Left cardiac atrium (tissue), 4 donors: ENCODE measurements at regions not wholly inside any gene's neighbourhood (a gene's known extent, or its start where the extent isn't known, plus 50 kb on each side); places are given as distances from the start of the nearest gene placed in this dataset.
"Not testable (repeated sequence)": the region's sequence is repeated elsewhere in the genome, so short reads cannot be mapped to it uniquely, and the experiment has no call there.

Experiments used
- ATAC-seq, 2 donors: fragments of 200-7000 bp; cut with Tn5 transposase; one replicate each; pipeline ENCODE4 v1.9.1; 2020; ENCODE audit warnings: mild to moderate bottlenecking in 2 of 2, moderate library complexity in 2 of 2
- DNase-seq: peaks from one replicate; pipeline ENCODE4 v3.0.0-alpha.2; 2020
- intact Hi-C, 2 donors: fragments of 100-400 bp; cut with DNase I; formaldehyde crosslinking; loops; one replicate each; pipeline versions ENCODE4 v1.14.1 to v1.15.1; 2022 to 2023
- donor health status: DM: no; HTN: yes; CAD: no.
- donor health status: DM: no; HTN: yes; CAD: no; lungs with severe emphysema.
- donor health status: DM: yes; HTN: yes; CAD: no.
- donor health status: Dilated cardiomyopathy.

DNA sequence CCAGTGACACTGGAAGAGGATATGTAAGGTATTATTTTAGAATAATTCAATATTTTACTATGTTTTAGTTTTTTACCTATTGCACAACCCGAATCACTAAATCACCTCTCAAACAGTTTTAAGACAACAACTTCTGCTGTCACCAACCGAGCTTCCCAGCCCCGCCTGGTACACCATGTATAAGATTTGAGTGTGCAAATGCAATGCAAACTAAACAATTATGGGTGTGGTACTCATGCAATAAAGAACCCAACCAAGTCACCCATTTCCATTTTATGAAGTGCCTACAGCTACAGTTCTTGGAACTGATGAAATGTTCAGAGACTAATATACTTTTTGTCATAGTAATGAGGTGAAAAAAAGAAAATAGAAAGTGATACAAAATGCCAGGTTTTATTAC is 256.2 kb downstream of the TAFA4 start:
- ATAC-seq (no peak), DNase-seq (no peak)
- intact Hi-C loops: no loop called here

GRCh38 chr3:68667346-68667745 is 265.0 kb downstream of the TAFA4 start:
- ATAC-seq (no peak), DNase-seq (no peak)
- intact Hi-C loops: no loop called here

DNA sequence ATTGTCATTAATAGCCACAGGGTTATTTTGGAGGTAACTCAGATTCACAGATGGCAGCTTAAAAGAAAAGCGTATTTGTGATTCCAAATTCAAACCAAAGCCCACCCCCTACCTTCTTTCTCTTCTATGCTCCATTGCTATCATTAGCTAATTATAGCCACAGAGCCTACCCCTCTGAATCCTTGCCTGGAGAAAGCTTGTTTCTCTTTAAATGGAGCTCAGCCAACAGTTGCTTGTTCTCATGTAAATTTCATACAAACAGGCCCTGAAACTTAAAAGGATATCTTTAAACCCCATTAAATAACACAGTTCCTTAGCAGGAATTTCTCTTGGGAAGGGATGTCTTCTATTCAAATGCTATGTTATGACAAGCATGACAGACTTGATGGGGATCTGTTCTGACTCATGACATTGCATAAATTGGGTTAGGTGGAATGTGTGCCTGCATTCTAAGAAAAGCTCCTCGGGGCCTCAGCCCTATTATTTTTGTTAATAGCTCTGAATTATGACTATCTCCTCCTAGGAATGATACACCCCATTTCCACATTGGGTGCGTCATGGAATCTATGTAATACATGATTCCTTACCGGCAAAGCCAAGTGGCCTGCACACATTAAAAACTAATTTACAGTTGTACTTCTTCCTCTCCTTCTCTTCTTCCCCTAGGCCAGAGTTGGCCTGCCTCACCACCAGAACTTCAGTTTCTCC is 265.8 kb downstream of the TAFA4 start:
- intact Hi-C loops: no loop called here
- ATAC-seq (no peak), DNase-seq (no peak)

DNA sequence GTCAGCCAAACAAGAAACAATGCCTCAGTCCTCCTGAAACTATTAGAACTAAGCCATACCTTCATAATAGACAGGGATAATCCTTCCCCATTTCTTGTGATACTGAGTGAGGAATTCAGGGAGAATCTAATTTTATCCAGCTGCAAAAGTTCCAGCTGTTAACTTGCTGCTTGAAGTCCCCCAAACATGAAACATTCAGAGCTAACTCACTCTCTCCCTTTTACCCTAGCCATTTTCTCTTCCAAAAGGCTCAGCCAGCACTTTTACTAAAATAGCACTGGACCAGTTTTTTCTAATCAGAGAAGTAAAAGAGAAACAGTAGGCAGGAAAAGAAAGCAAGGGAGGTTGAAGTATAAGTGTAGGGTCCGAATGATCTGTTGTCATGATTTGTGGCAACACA is 268.1 kb downstream of the TAFA4 start:
- ATAC-seq: no peak
- intact Hi-C loops: no loop called here
- no peak for DNase-seq

DNA sequence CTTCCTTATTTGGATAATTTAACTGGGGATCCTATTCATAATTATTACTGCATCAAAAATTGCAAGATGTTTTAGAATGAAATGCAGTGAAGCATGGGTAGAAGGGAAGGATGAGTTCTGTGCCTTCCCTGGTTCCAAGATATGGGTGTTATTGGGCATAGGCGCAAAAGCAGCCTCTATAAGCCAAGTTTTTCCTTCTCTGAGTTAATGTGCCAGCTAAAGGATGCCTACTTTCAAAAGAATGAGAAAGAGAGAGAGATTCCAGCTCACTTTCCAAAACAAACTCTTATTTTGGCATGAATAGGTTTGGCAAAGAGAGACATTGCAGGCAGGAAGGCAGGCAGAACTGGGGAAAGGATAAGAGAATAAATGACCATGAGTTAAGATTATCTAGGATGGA is 270.2 kb downstream of the TAFA4 start:
- no peak for ATAC-seq

GRCh38 chr3:68650657-68651056 is 281.7 kb downstream of the TAFA4 start:
- DNase-seq, ATAC-seq, intact Hi-C loops: not testable (repeated sequence)

More for the DNA sequence above, 270.2 kb downstream of the TAFA4 start:
- DNase-seq: no peak
- intact Hi-C loops: no loop called here

GRCh38 chr3:68648494-68648893 is 283.9 kb downstream of the TAFA4 start:
- intact Hi-C loops: no loop called here
- DNase-seq (no peak), ATAC-seq (no peak)

GRCh38 chr3:68631850-68632545 is 300.3 kb downstream of the TAFA4 start:
- DNase-seq (no peak), ATAC-seq (no peak)
- intact Hi-C loops: no loop called here

GRCh38 chr3:68620211-68620610 is 312.1 kb downstream of the TAFA4 start:
- no peak for ATAC-seq
- intact Hi-C loops: no loop called here
- no peak for DNase-seq

- intact Hi-C loops: no loop called here
Measured at GRCh38 chr3:68614087-68614486, 318.3 kb downstream of the TAFA4 start.

DNA sequence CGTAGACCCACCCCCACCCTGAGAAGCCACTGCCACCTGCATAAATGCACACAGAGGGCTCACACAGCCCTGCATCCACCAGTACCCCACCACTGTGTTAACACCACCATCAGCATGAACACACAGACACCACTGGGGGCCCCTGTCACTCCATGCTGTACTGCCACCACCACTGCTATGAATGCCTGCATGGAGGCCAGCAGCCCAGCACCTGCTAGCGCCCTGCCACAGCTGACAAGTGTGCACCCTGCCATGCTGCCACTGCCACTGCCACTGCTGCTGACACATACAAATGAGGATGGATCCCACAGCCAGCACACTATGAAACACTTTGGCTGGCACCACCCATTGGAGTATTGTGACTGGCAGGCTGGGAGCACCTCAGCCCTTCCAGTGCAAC is 361.0 kb downstream of the TAFA4 start:
- no peak for DNase-seq
- no peak for ATAC-seq
- intact Hi-C loops: no loop called here

More at GRCh38 chr3:68614087-68614486, 318.3 kb downstream of the TAFA4 start:
- ATAC-seq (no peak), DNase-seq (no peak)

- intact Hi-C loops: no loop called here
- ATAC-seq (peak in 1 of 2 donors; percentile 51), DNase-seq (no peak)
Measured at GRCh38 chr3:68560728-68561127, 371.6 kb downstream of the TAFA4 start.

- ATAC-seq (no peak), DNase-seq (no peak)
- intact Hi-C loops: no loop called here
Measured at GRCh38 chr3:68535782-68536181, 396.6 kb downstream of the TAFA4 start.

DNA sequence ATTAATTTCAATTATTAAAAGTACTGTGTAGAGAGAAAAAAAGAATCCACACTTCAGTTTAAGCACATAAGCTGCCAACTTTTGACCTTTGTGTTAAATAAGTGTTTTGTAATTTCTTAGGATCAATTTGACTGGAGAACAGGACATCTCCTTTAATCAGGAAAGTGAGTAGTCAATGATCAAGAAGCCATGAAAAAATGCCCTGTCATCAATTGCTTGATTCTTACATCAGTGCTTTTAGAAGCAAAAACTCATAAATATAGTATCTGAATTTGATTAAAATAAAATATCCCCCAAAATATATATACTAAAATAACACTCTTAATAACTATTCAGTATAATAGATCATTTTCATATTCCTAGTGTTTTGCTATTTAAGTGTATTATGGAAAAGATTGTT is 409.0 kb downstream of the TAFA4 start:
- intact Hi-C loops: no loop called here
- DNase-seq (no peak), ATAC-seq (no peak)

DNA sequence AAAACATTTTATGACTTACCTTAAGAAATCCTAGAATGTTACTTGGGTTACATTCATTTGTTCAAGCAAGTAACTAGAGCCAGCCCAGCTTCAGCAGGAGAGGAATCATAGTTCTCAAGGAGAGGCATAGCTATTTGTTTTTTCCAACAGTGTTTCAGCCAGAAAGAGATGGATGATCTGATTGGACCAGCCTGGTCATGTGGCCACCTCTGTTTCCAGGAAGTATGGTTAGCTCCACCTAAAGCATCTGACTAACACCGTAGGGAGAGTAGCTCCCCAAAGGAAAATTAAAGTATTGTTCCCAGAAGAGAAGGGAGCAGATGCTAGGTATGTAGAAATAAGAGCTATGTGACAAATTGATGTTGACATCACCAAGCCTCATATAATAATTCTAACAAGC is 417.1 kb downstream of the TAFA4 start:
- no peak for ATAC-seq
- intact Hi-C loops: no loop called here

DNA sequence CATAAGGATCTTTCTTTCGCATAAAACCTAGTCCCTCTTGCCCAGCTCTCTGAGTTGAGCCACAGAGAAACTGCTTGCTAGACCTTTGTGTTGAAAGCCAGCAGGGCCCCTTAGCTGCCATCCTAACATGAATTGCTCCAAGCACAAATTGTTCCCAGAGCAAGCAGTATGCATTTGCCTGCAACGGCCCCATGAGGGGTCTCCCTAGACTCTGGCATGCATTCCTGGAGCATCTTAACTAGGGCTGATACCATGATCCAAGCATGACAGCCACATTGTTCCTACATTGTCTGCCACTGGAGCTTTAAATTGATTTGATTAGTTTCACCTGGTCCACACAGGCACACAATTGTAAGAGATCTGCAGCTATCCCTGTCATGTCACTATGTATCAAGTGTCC is 428.1 kb downstream of the TAFA4 start:
- no peak for DNase-seq
- intact Hi-C loops: no loop called here
- ATAC-seq: no peak

More for the DNA sequence above, 417.1 kb downstream of the TAFA4 start:
- DNase-seq: no peak

- ATAC-seq, DNase-seq, intact Hi-C loops: not testable (repeated sequence)
Measured at GRCh38 chr3:68485845-68486244, 446.5 kb downstream of the TAFA4 start.

DNA sequence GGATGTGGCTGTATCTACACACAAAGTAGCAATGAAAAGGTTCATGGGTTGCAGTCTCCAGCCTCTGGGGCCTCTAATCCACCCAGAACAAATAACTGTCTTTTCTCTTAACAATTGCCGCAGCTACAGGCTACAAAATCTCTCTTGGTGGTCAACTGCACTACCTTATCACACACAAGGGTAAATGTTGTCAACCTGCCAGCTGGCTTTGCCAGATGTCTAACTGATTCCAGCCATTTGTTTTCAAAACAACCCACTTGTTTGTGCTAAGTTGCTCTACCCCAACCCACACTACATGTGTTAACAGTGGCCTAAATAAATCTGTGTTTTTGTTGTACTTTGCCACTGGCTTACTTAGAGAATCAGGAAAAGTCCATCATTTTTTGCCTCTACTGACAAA is 447.3 kb downstream of the TAFA4 start:
- ATAC-seq (no peak), DNase-seq (no peak)
- intact Hi-C loops: no loop called here

DNA sequence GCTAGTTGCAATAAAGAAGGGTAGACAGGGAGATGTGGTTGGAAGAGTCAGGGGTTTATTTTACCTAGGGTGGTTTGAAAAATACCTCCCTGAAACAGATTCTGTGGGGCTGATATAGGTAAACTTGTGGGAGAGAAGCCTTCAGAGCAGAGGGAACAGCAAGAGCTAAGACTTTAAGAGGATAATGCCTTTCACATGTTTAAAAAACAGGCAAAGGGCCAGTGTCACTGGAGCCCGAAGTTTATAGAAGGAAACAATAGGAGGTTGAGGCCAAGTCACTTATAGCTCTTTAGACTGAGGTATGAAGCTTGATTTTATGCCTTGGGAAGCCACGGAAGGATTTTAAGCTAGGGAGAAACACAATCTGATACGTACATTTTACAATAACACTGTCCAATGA is 448.7 kb downstream of the TAFA4 start:
- intact Hi-C loops: no loop called here
- ATAC-seq (no peak), DNase-seq (no peak)

GRCh38 chr3:68483041-68483440 is 449.3 kb downstream of the TAFA4 start:
- no peak for ATAC-seq
- intact Hi-C loops: no loop called here

DNA sequence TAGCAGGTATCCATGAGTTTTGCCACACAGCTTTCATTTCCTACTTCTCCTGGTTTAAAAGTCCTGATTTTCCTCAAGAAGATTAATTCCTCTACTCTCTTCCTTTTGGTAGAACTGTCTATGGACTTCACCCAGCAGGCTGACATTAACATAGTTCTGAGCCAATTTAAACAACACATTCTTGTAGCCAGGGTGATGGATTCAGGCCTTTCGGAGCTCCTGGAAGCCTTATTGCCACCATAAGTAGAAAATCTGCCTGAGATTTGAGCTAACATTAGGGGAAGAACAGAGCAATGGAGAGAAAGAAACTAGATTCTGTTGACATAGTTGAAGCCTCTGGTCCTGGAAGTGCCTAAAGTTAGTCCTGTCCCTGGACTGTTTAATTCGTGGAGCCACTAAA is 449.8 kb downstream of the TAFA4 start:
- ATAC-seq (no peak), DNase-seq (no peak)
- intact Hi-C loops: no loop called here

More at GRCh38 chr3:68483041-68483440, 449.3 kb downstream of the TAFA4 start:
- DNase-seq: no peak
